ENCODE measurements at regions not wholly inside any gene's neighbourhood (a gene's known extent, or its start where the extent isn't known, plus 50 kb on each side); places are given as distances from the start of the nearest gene placed in this dataset.

GRCh38 chrX:140949233-140949632, 53.2 kb upstream of the SPANXB1 start:
- FAIRE-seq (peak; percentile 83), ATAC-seq (no peak), DNase-seq (ENCODE audit: low read depth in 1 of 2, low spot score in 1 of 2) (no peak)
- Histone ChIP-seq H3K4me2 (no peak overlapping the region), H3K4me1 (no peaks in the 10 kb centered on the region), H3K27ac (no peak overlapping the region), H3K4me3 (no peak overlapping the region), H3K9me3 (no peaks in the 10 kb centered on the region)
- ChIA-PET POLR2A (no interaction called here), CTCF (no interaction called here)
- TF ChIP-seq, protein P1, sequence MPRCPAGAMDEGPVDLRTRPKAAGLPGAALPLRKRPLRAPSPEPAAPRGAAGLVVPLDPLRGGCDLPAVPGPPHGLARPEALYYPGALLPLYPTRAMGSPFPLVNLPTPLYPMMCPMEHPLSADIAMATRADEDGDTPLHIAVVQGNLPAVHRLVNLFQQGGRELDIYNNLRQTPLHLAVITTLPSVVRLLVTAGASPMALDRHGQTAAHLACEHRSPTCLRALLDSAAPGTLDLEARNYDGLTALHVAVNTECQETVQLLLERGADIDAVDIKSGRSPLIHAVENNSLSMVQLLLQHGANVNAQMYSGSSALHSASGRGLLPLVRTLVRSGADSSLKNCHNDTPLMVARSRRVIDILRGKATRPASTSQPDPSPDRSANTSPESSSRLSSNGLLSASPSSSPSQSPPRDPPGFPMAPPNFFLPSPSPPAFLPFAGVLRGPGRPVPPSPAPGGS (IDR thresholded peaks at IDR 0.05): no peak
- TF ChIP-seq CBX8 (IDR thresholded peaks at IDR 0.05) (no peak), SREBF2 (IDR thresholded peaks at IDR 0.05) (no peak), ZC3H11A (IDR thresholded peaks at IDR 0.05) (no peak), FOSB (CRISPR knock-in tag; IDR thresholded peaks at IDR 0.05) (no peak), FOXS1 (CRISPR knock-in tag; IDR thresholded peaks at IDR 0.05) (no peak), NFE2L2 (conservative IDR thresholded peaks at IDR 0.05; ENCODE audit: low read length) (no peak), ZFP36 (IDR thresholded peaks at IDR 0.05; ENCODE audit: borderline replicate concordance, partially characterized antibody) (no peak), CBX2 (IDR thresholded peaks at IDR 0.05; ENCODE audit: borderline replicate concordance, low read depth) (no peak), RFX5 (IDR thresholded peaks at IDR 0.05) (no peak)
- WGBS (ENCODE audit: missing lambda C conversion rate): 71% methylated on average over 5 of the region's 5 CpGs

Small RNA genes in the stretch of these regions (small RNA-seq; reads per million reads assigned to genes)
- 0 reads per million in 6 experiments for gene MIR320D2

Data from A549 (cell line).